Peyer's patch (tissue), 4 donors: ENCODE measurements at regions not wholly inside any gene's neighbourhood (a gene's known extent, or its start where the extent isn't known, plus 50 kb on each side); places are given as distances from the start of the nearest gene placed in this dataset.

Experiments
- POLR2A ChIP-seq, 2 donors: fragments of 450-650 bp; IDR thresholded peaks; one replicate each; pipeline ENCODE4 v1.5.1; 2017; ENCODE audit warnings: antibody characterized with exemption in 2 of 2, mild to moderate bottlenecking in 2 of 2, moderate library complexity in 2 of 2
- TF ChIP-seq, protein P1 (sequence below), 6 experiments: fragments of 450-650 bp in 4 of 6; fragments of 200-600 bp in 2 of 6; sonication (generic) in 1 of 6; IDR thresholded peaks; one replicate each; pipeline ENCODE4 v1.5.1; 2017 to 2019; ENCODE audit warnings: antibody characterized with exemption in 6 of 6, mild to moderate bottlenecking in 3 of 6, moderate library complexity in 1 of 6

DNA sequence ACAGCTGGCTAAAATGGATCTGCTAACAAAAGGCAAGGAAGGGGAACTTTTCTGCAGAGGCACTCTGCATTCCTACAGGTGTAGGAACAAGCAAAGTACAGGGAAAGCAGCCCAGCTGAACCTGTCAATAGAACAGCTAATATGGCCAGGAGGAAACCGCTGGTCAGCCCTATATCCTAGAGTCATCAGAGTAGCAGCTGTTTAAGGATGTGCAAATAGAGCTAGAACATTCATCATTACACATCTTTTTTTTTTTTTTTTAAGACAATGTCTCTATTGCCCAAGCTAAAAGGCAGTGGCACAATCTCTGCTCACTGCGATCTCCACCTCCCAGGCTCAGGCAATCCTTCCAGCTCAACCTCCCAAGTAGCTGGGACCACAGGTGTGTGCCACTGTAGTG lies 163.0 kb downstream of the BTC start:
- TF ChIP-seq, protein P1, sequence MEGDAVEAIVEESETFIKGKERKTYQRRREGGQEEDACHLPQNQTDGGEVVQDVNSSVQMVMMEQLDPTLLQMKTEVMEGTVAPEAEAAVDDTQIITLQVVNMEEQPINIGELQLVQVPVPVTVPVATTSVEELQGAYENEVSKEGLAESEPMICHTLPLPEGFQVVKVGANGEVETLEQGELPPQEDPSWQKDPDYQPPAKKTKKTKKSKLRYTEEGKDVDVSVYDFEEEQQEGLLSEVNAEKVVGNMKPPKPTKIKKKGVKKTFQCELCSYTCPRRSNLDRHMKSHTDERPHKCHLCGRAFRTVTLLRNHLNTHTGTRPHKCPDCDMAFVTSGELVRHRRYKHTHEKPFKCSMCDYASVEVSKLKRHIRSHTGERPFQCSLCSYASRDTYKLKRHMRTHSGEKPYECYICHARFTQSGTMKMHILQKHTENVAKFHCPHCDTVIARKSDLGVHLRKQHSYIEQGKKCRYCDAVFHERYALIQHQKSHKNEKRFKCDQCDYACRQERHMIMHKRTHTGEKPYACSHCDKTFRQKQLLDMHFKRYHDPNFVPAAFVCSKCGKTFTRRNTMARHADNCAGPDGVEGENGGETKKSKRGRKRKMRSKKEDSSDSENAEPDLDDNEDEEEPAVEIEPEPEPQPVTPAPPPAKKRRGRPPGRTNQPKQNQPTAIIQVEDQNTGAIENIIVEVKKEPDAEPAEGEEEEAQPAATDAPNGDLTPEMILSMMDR (IDR thresholded peaks at IDR 0.05): no peak
- no peak for TF ChIP-seq POLR2A (IDR thresholded peaks at IDR 0.05)
